DMS 273 (cell line): ENCODE measurements at regions not wholly inside any gene's neighbourhood (a gene's known extent, or its start where the extent isn't known, plus 50 kb on each side); places are given as distances from the start of the nearest gene placed in this dataset.

Experiments
- DNase-seq: peaks from one replicate; lab custom pipeline; 2025; ENCODE audit not compliant: unreplicated experiment; lab: John Stamatoyannopoulos, UW

- no peak for DNase-seq
Measured at GRCh38 chr5:56663523-56663922, 151.8 kb upstream of the MAP3K1 start.

- DNase-seq, result no peak
Measured at GRCh38 chr5:56662893-56663292, 152.5 kb upstream of the MAP3K1 start.

- no peak for DNase-seq
Measured at GRCh38 chr5:56659971-56660370, 155.4 kb upstream of the MAP3K1 start.

GRCh38 chr5:56658972-56659371 is 156.4 kb upstream of the MAP3K1 start:
- DNase-seq, result no peak

- DNase-seq, result no peak
Measured at GRCh38 chr5:56656846-56657726, 158.3 kb upstream of the MAP3K1 start.

GRCh38 chr5:56651893-56652292 is 163.5 kb upstream of the MAP3K1 start:
- no peak for DNase-seq

- DNase-seq, result no peak
Measured at GRCh38 chr5:56650386-56650785, 165.0 kb upstream of the MAP3K1 start.

GRCh38 chr5:56649569-56649968 is 165.8 kb upstream of the MAP3K1 start:
- peak; percentile 54 for DNase-seq

- no peak for DNase-seq
Measured at GRCh38 chr5:56648460-56649034, 166.8 kb upstream of the MAP3K1 start.

- DNase-seq, result no peak
Measured at GRCh38 chr5:56647099-56647850, 168.1 kb upstream of the MAP3K1 start.

- no peak for DNase-seq
Measured at GRCh38 chr5:56641635-56642260, 173.6 kb upstream of the MAP3K1 start.

- DNase-seq, result no peak
Measured at GRCh38 chr5:56640763-56641406, 174.5 kb upstream of the MAP3K1 start.

- DNase-seq, result no peak
Measured at GRCh38 chr5:56639476-56639875, 175.9 kb upstream of the MAP3K1 start.

- DNase-seq, result no peak
Measured at GRCh38 chr5:56638768-56639238, 176.5 kb upstream of the MAP3K1 start.

GRCh38 chr5:56638061-56638621 is 177.2 kb upstream of the MAP3K1 start:
- DNase-seq, result no peak

GRCh38 chr5:56637321-56637920 is 177.9 kb upstream of the MAP3K1 start:
- DNase-seq, result no peak

- no peak for DNase-seq
Measured at GRCh38 chr5:56633950-56634349, 181.4 kb upstream of the MAP3K1 start.

- DNase-seq, result no peak
Measured at GRCh38 chr5:56632939-56633338, 182.4 kb upstream of the MAP3K1 start.

- DNase-seq, result no peak
Measured at GRCh38 chr5:56632199-56632598, 183.2 kb upstream of the MAP3K1 start.

GRCh38 chr5:56631719-56632118 is 183.6 kb upstream of the MAP3K1 start:
- DNase-seq, result no peak
